OCI-LY3 (cell line): ENCODE measurements at regions not wholly inside any gene's neighbourhood (a gene's known extent, or its start where the extent isn't known, plus 50 kb on each side); places are given as distances from the start of the nearest gene placed in this dataset.

Source experiments
- H2AFZ ChIP-seq: fragments of 200-600, 300-600 bp; shearing (Covaris generic); 2 replicates; pipeline ENCODE4 v1.6.0; 2014; ENCODE audit warnings: antibody characterized with exemption, low read depth, low read length
- H3K27ac ChIP-seq: fragments of 200-600, 300-600 bp; sonication (generic); 2 replicates; pipeline ENCODE4 v1.5.1; 2014; ENCODE audit warnings: mild to moderate bottlenecking, low read length, moderate library complexity, mixed read lengths
- H3K27me3 ChIP-seq: fragments of 200-600, 300-600 bp; sonication (generic); 2 replicates; pipeline ENCODE4 v1.6.1; 2014; ENCODE audit warnings: low read depth, low read length, mixed read lengths
- H3K36me3 ChIP-seq: fragments of 200-600, 300-600 bp; sonication (generic); replicated peaks from 2 replicates; pipeline ENCODE3; 2014; ENCODE audit warnings: low read depth, low read length, mixed read lengths
- H3K4me1 ChIP-seq: fragments of 300-600, 200-600 bp; sonication (generic); 2 replicates; pipeline ENCODE4 v1.6.1; 2014; ENCODE audit warnings: low read length, mixed read lengths
- H3K4me2 ChIP-seq: fragments of 200-600, 300-600 bp; sonication (generic); 2 replicates; pipeline ENCODE4 v1.6.1; 2014; ENCODE audit warnings: low read length, mixed read lengths
- H3K4me3 ChIP-seq: fragments of 300-600, 200-600 bp; sonication (generic); 2 replicates; pipeline ENCODE4 v1.5.1; 2014; ENCODE audit warnings: antibody characterized with exemption, mild to moderate bottlenecking, low read length, moderate library complexity
- H3K79me2 ChIP-seq: fragments of 300-600, 200-600 bp; shearing (Covaris generic); 2 replicates; pipeline ENCODE4 v1.6.1; 2014; ENCODE audit warnings: mild to moderate bottlenecking, low read length, mixed read lengths
- H3K9ac ChIP-seq: fragments of 300-600, 200-600 bp; shearing (Covaris generic); 2 replicates; pipeline ENCODE4 v1.6.0; 2014; ENCODE audit warnings: mild to moderate bottlenecking, low read length, moderate library complexity
- H3K9me3 ChIP-seq: fragments of 200-600, 300-600 bp; shearing (Covaris generic); 2 replicates; pipeline ENCODE4 v1.6.1; 2014; ENCODE audit warnings: low read length, mixed read lengths; ENCODE audit not compliant: insufficient read depth
- H4K20me1 ChIP-seq: fragments of 200-600, 300-600 bp; sonication (generic); 2 replicates; pipeline ENCODE4 v1.6.1; 2016; ENCODE audit warnings: low read length, mixed read lengths; ENCODE audit not compliant: insufficient read depth
- CTCF ChIP-seq: fragments of 200-600, 300-600 bp; sonication (generic); IDR thresholded peaks from 2 replicates; pipeline ENCODE4 v1.5.1; 2014; ENCODE audit warnings: antibody characterized with exemption, low read length, low read depth
- EZH2phosphoT487 ChIP-seq: fragments of 200-600 bp; shearing (Covaris generic); IDR thresholded peaks from 2 replicates; pipeline ENCODE4 v1.6.1; 2018; ENCODE audit warnings: antibody characterized with exemption, mixed run types, low read depth

- TF ChIP-seq CTCF (no peak), EZH2phosphoT487 (no peak)
Observed at GRCh38 chr2:797993-798392, 120.8 kb upstream of the TMEM18 start.

DNA sequence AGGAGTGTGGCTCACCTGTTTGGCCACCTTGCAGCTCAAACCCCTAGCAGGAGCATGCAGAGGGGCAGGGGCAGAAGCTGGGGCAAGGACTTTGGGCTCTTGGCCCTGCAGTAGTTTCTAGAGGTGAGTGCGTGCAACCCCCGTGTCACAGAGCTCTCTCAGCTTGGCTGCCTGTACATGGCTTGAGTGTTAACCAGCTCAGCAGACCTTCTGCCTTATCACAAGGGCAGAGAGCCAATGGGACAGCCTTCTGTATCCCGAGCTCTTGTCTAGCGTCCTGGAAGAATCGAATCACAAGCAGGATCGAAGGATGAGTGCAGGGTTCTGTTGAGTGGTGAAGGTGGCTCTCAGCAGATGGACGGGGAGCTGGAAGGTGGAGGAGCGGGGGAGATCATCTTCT lies 120.3 kb upstream of the TMEM18 start:
- Histone ChIP-seq H3K4me1 (no peaks in the 10 kb centered on the region), H3K27ac (no peak overlapping the region), H3K9me3 (no peaks in the 10 kb centered on the region), H2AFZ (no peak overlapping the region), H3K9ac (no peak overlapping the region), H3K4me2 (no peak overlapping the region), H3K4me3 (no peak overlapping the region), H4K20me1 (no peaks in the 10 kb centered on the region), H3K36me3 (no peaks in the 10 kb centered on the region), H3K27me3 (0 out of 2 replicates have a peak, but pooled peaks cover 2% of the 10 kb centered on the region), H3K79me2 (no peaks in the 10 kb centered on the region)
- TF ChIP-seq CTCF (no peak), EZH2phosphoT487 (no peak)

More at GRCh38 chr2:797993-798392, 120.8 kb upstream of the TMEM18 start:
- Histone ChIP-seq H3K9me3 (no peaks in the 10 kb centered on the region), H3K4me3 (no peak overlapping the region), H3K27me3 (0 out of 2 replicates have a peak, but pooled peaks cover 2% of the 10 kb centered on the region), H3K36me3 (no peaks in the 10 kb centered on the region), H3K9ac (no peak overlapping the region), H3K4me2 (no peak overlapping the region), H2AFZ (no peak overlapping the region), H3K79me2 (no peaks in the 10 kb centered on the region), H3K4me1 (no peaks in the 10 kb centered on the region), H4K20me1 (no peaks in the 10 kb centered on the region), H3K27ac (no peak overlapping the region)

DNA sequence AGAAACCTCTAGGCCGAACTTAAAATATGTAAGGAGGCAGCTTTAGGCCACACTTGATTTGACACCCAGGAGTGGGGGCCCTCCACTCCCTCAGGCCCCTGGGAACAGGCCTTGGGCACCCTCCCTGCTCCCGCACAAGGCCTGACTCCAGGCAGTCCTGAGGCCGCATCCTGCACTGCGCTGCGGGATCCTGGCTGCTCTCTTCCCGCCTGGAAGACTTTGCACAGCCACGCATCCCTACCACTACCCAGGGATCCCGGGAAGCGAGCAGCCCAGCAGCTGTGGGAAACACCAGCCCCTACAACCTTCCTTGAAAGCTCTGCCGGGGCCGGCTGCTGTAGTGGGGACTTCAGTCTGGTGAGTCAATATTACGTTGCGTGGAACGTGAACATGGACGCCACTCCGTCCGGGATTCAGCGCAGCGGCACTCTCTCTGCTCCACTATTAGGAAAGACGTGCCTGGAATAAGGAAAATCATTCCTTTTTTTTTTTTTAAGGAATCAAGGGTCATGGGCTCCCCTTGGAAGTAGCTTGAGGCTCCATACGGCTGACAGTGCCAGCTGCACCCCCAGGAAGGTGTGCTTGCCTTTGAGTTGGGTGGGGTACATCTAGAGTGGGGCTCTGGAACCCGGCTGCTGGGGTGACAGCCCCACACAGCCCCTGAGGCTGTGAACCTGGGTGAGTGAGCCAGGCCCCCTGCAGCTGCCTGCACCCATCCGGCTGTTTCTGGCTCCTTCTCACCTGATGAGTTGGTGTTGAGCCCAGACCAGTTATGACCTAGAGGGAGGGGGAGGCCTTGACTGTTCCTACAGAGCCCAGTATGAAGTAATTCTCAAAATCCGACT lies 119.2 kb upstream of the TMEM18 start:
- H2AFZ ChIP-seq, result no peak overlapping the region

More for the DNA sequence above, 119.2 kb upstream of the TMEM18 start:
- Histone ChIP-seq H3K27me3 (0 out of 2 replicates have a peak, but pooled peaks cover 2% of the 10 kb centered on the region), H4K20me1 (no peaks in the 10 kb centered on the region), H3K4me1 (no peaks in the 10 kb centered on the region), H3K4me2 (no peak overlapping the region), H3K9me3 (no peaks in the 10 kb centered on the region), H3K27ac (no peak overlapping the region), H3K4me3 (no peak overlapping the region), H3K9ac (no peak overlapping the region), H3K36me3 (no peaks in the 10 kb centered on the region), H3K79me2 (no peaks in the 10 kb centered on the region)
- TF ChIP-seq EZH2phosphoT487 (no peak), CTCF (no peak)
